ENCODE measurements at regions not wholly inside any gene's neighbourhood (a gene's known extent, or its start where the extent isn't known, plus 50 kb on each side); places are given as distances from the start of the nearest gene placed in this dataset.

GRCh38 chr4:162456106-162456505 lies 292.3 kb upstream of the FSTL5 start:
- no peaks in the 10 kb centered on the region for H3K79me2 ChIP-seq (ENCODE audit: insufficient read depth, low read length)
- H3K27me3 ChIP-seq (ENCODE audit: insufficient read depth, low read length, poor library complexity, severe bottlenecking), result no peaks in the 10 kb centered on the region

GRCh38 chr4:162450531-162451035 lies 286.8 kb upstream of the FSTL5 start:
- H2AFZ ChIP-seq (ENCODE audit: low read length), result no peak overlapping the region
- no peaks in the 10 kb centered on the region for H3K9me3 ChIP-seq (ENCODE audit: insufficient read depth, low read depth, low read length)
- H3K36me3 ChIP-seq (ENCODE audit: insufficient read depth, low read length), result no peaks in the 10 kb centered on the region
- H3K4me3 ChIP-seq (ENCODE audit: low read length, poor library complexity, severe bottlenecking), result no peak overlapping the region
- TF ChIP-seq CTCF (conservative IDR thresholded peaks at IDR 0.05; ENCODE audit: low read length) (no peak), EZH2phosphoT487 (IDR thresholded peaks at IDR 0.05; ENCODE audit: borderline replicate concordance) (no peak)
- no peaks in the 10 kb centered on the region for H3F3A ChIP-seq (ENCODE audit: low read depth)
- H3K9ac ChIP-seq (ENCODE audit: low read depth, low read length, poor library complexity, severe bottlenecking), result no peak overlapping the region
- H3K9me2 ChIP-seq (replicated peaks; ENCODE audit: low read depth, low read length), result no peaks in the 10 kb centered on the region
- no peaks in the 10 kb centered on the region for H3K27me3 ChIP-seq (ENCODE audit: insufficient read depth, low read length, poor library complexity, severe bottlenecking)
- no peak overlapping the region for H3K4me2 ChIP-seq (ENCODE audit: low read depth, low read length, poor library complexity, severe bottlenecking)
- no peaks in the 10 kb centered on the region for H3K4me1 ChIP-seq (ENCODE audit: insufficient read depth, low read length, poor library complexity, severe bottlenecking)
- no peaks in the 10 kb centered on the region for H3K79me2 ChIP-seq (ENCODE audit: insufficient read depth, low read length)
- no peaks in the 10 kb centered on the region for H4K20me1 ChIP-seq (ENCODE audit: insufficient read depth, low read length, poor library complexity, severe bottlenecking)

More at GRCh38 chr4:162456106-162456505, 292.3 kb upstream of the FSTL5 start:
- no peak for TF ChIP-seq EZH2phosphoT487 (IDR thresholded peaks at IDR 0.05; ENCODE audit: borderline replicate concordance)
- TF ChIP-seq CTCF (conservative IDR thresholded peaks at IDR 0.05; ENCODE audit: low read length), result no peak
- no peaks in the 10 kb centered on the region for H3K9me2 ChIP-seq (replicated peaks; ENCODE audit: low read depth, low read length)
- no peaks in the 10 kb centered on the region for H3K9me3 ChIP-seq (ENCODE audit: insufficient read depth, low read depth, low read length)
- no peaks in the 10 kb centered on the region for H3K36me3 ChIP-seq (ENCODE audit: insufficient read depth, low read length)
- H3K4me1 ChIP-seq (ENCODE audit: insufficient read depth, low read length, poor library complexity, severe bottlenecking), result no peaks in the 10 kb centered on the region
- no peak overlapping the region for H3K9ac ChIP-seq (ENCODE audit: low read depth, low read length, poor library complexity, severe bottlenecking)
- no peaks in the 10 kb centered on the region for H4K20me1 ChIP-seq (ENCODE audit: insufficient read depth, low read length, poor library complexity, severe bottlenecking)
- no peaks in the 10 kb centered on the region for H3F3A ChIP-seq (ENCODE audit: low read depth)
- H3K4me2 ChIP-seq (ENCODE audit: low read depth, low read length, poor library complexity, severe bottlenecking), result no peak overlapping the region
- no peak overlapping the region for H2AFZ ChIP-seq (ENCODE audit: low read length)
- H3K4me3 ChIP-seq (ENCODE audit: low read length, poor library complexity, severe bottlenecking), result no peak overlapping the region

- Histone ChIP-seq H3K9me3 (ENCODE audit: insufficient read depth, low read depth, low read length) (no peaks in the 10 kb centered on the region), H3K9ac (ENCODE audit: low read depth, low read length, poor library complexity, severe bottlenecking) (no peak overlapping the region), H3K27me3 (ENCODE audit: insufficient read depth, low read length, poor library complexity, severe bottlenecking) (no peaks in the 10 kb centered on the region), H3K4me3 (ENCODE audit: low read length, poor library complexity, severe bottlenecking) (no peak overlapping the region), H4K20me1 (ENCODE audit: insufficient read depth, low read length, poor library complexity, severe bottlenecking) (no peaks in the 10 kb centered on the region), H3K79me2 (ENCODE audit: insufficient read depth, low read length) (no peaks in the 10 kb centered on the region), H3F3A (ENCODE audit: low read depth) (no peaks in the 10 kb centered on the region), H3K9me2 (replicated peaks; ENCODE audit: low read depth, low read length) (no peaks in the 10 kb centered on the region), H3K4me1 (ENCODE audit: insufficient read depth, low read length, poor library complexity, severe bottlenecking) (no peaks in the 10 kb centered on the region), H2AFZ (ENCODE audit: low read length) (no peak overlapping the region), H3K4me2 (ENCODE audit: low read depth, low read length, poor library complexity, severe bottlenecking) (no peak overlapping the region), H3K36me3 (ENCODE audit: insufficient read depth, low read length) (no peaks in the 10 kb centered on the region)
- TF ChIP-seq CTCF (conservative IDR thresholded peaks at IDR 0.05; ENCODE audit: low read length), result no peak
- TF ChIP-seq EZH2phosphoT487 (IDR thresholded peaks at IDR 0.05; ENCODE audit: borderline replicate concordance), result no peak
Observed at GRCh38 chr4:162443510-162443909, 279.7 kb upstream of the FSTL5 start.

All from Loucy (cell line).